ENCODE measurements at regions not wholly inside any gene's neighbourhood (a gene's known extent, or its start where the extent isn't known, plus 50 kb on each side); places are given as distances from the start of the nearest gene placed in this dataset.
"Not testable (repeated sequence)": the region's sequence is repeated elsewhere in the genome, so short reads cannot be mapped to it uniquely, and the experiment has no call there.

DNA sequence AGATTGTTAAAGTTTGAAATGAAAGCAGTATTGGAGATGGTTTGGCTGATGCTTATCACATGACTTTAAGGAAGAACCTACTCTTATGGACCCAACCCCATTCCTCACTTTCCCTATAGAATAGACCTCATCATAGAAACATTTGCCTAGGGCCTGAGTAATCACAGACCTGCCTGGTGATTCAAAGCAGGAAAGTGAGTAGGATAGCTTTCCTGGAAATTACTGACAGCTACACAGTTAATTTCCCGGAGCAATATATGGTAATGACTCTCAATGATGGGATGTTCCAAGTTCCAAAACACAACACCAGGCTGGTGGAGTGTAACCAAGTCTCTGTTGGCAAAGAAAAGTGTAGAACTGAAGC is 233.8 kb downstream of the SIM1 start:
- Histone ChIP-seq H3K4me1 (ENCODE audit: control insufficient read depth, insufficient read depth, low read length) (peaks cover 11% of the 10 kb centered on the region), H3K27me3 (ENCODE audit: control insufficient read depth, insufficient read depth, low read length) (no peaks in the 10 kb centered on the region), H3K36me3 (ENCODE audit: control insufficient read depth, insufficient read depth, low read length) (no peaks in the 10 kb centered on the region), H3K9me3 (replicated peaks; ENCODE audit: control insufficient read depth, low read depth, low read length) (no peaks in the 10 kb centered on the region), H3K4me3 (ENCODE audit: low read length) (no peak overlapping the region), H3K27ac (ENCODE audit: low read length) (peak overlapping the region; percentile 54)
- peak; percentile 13 for DNase-seq
- no CpG with 5 or more reads among the region's 1 CpG for WGBS (ENCODE audit: insufficient coverage)

DNA sequence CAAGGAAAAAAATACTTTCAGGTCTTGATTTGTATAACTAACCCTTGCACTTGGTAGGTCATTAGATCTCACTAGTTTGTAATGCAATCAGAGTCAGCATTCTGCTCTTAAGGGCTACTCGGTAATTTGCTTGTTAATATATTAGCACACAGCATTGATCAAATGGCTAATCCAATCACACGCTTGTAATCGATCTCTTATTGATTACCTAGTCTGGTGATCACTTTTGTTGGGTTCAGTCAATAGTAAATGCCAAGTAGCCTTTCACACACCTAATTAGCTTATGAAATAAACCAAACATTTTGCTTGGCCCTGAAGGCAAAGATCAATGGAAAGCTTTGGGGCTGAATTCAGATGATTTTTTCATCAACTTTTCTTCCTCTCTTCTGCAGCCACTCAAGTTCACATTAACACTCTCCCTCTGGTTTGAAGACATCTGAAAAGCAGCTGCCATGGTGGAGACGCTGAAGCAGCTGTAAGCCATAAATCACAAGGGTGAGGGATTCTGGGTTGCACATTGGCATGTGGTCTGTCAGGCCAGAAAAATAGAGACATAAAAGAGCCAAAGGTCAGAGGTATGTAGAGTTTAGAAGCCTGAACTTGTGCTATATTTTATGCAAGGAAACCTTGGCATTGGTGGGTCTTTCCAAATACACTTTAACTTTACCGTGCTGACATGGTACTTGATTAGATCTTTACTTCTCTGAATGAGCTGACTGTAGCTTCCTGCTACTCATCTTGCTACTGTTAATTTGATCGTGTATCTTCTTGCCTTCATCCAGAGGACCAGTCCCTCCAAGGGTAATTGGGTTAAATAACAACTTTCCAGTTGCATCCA is 234.4 kb downstream of the SIM1 start:
- Histone ChIP-seq H3K27me3 (ENCODE audit: control insufficient read depth, insufficient read depth, low read length) (no peaks in the 10 kb centered on the region), H3K36me3 (ENCODE audit: control insufficient read depth, insufficient read depth, low read length) (no peaks in the 10 kb centered on the region), H3K4me3 (ENCODE audit: low read length) (no peak overlapping the region), H3K27ac (ENCODE audit: low read length) (peak overlapping the region; percentile 54), H3K4me1 (ENCODE audit: control insufficient read depth, insufficient read depth, low read length) (peaks cover 11% of the 10 kb centered on the region), H3K9me3 (replicated peaks; ENCODE audit: control insufficient read depth, low read depth, low read length) (no peaks in the 10 kb centered on the region)
- peak; percentile 74 for DNase-seq
- WGBS (ENCODE audit: insufficient coverage) = 33% methylated on average over 1 of the region's 6 CpGs

DNA sequence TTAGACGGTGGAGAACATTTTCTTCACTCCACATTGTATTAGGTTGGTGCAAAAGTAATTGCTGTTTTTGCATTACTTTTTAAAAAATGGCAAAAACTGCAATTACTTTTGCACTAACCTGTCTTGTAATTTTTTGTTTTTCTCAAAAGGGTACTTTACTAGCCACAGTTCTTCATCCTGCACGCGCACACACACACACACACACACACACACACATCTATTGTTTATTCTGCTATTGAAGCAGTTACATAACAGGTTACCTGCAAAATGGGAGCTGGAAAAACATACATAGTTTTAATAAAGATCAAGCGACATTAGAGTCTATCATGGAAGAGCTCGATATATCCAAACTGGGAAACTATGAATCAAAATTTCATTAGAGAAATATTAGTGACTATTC is 235.2 kb downstream of the SIM1 start:
- no peaks in the 10 kb centered on the region for H3K36me3 ChIP-seq (ENCODE audit: control insufficient read depth, insufficient read depth, low read length)
- H3K9me3 ChIP-seq (replicated peaks; ENCODE audit: control insufficient read depth, low read depth, low read length) = no peaks in the 10 kb centered on the region
- no peaks in the 10 kb centered on the region for H3K27me3 ChIP-seq (ENCODE audit: control insufficient read depth, insufficient read depth, low read length)
- peak overlapping the region; percentile 52 for H3K27ac ChIP-seq (ENCODE audit: low read length)
- H3K4me3 ChIP-seq (ENCODE audit: low read length) = no peak overlapping the region
- DNase-seq = no peak
- WGBS (ENCODE audit: insufficient coverage) = no CpG with 5 or more reads among the region's 5 CpGs
- H3K4me1 ChIP-seq (ENCODE audit: control insufficient read depth, insufficient read depth, low read length) = peaks cover 11% of the 10 kb centered on the region

DNA sequence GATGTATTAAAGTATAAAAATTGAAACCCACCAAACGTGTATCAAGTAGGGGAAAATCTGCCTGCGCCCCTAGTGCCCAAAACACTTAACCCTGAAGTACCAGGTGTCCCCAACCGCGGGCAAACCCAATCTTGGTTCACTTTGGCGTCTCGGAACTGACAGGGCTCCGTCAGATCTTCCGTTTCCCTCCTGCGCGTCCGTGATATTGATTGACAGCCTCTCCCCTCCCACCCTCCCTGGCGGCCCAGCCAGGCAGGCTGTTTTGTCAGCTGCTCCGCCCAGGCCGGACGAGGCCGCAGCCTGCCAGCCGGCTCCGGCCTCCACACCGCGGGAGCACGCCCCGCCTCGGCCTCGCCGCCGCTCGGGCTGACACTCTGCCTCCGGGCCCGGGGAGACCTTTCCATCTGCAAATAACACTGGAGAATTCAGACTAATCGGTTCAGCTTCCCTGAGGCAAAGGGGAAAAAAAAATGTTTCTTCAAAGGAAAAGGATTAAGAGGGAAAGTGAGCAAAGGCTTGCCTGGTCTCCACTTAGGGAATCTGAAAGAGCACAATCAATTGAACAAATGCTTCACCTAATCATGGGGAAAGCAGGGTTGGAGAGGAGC is 234.9 kb upstream of the MCHR2 start:
- DNase-seq = peak; percentile 82
- WGBS (ENCODE audit: insufficient coverage) = 0% methylated on average over 28 of the region's 30 CpGs

DNA sequence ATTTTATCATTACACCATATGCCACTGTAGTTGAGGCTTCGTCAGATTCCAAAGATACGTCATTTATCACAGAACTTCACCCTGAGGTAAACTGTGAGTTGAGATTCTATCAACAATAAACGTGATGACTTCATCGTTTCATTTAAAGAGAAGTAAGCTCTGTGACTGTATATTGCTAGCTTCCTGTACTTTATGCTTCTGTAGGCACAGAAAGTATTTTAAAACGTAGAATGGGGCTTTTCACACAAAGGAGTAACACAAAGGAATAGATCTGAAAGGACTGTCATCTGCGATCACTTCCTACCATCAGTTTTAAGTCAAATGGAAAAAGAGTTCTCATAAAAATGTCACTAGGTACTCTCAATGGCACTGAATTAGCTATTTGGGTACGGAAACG is 234.4 kb upstream of the MCHR2 start:
- DNase-seq = peak; percentile 5
- peak overlapping the region; percentile 53 for H3K4me3 ChIP-seq (ENCODE audit: low read length)
- H3K27ac ChIP-seq (ENCODE audit: low read length) = peak overlapping the region; percentile 60
- no CpG with 5 or more reads among the region's 8 CpGs for WGBS (ENCODE audit: insufficient coverage)
- no peaks in the 10 kb centered on the region for H3K9me3 ChIP-seq (replicated peaks; ENCODE audit: control insufficient read depth, low read depth, low read length)
- no peaks in the 10 kb centered on the region for H3K27me3 ChIP-seq (ENCODE audit: control insufficient read depth, insufficient read depth, low read length)
- peaks cover 11% of the 10 kb centered on the region for H3K4me1 ChIP-seq (ENCODE audit: control insufficient read depth, insufficient read depth, low read length)
- no peaks in the 10 kb centered on the region for H3K36me3 ChIP-seq (ENCODE audit: control insufficient read depth, insufficient read depth, low read length)

More for the DNA sequence above, 234.9 kb upstream of the MCHR2 start:
- H3K36me3 ChIP-seq (ENCODE audit: control insufficient read depth, insufficient read depth, low read length) = no peaks in the 10 kb centered on the region
- no peaks in the 10 kb centered on the region for H3K9me3 ChIP-seq (replicated peaks; ENCODE audit: control insufficient read depth, low read depth, low read length)
- no peaks in the 10 kb centered on the region for H3K27me3 ChIP-seq (ENCODE audit: control insufficient read depth, insufficient read depth, low read length)
- H3K4me3 ChIP-seq (ENCODE audit: low read length) = peak overlapping the region; percentile 53
- H3K4me1 ChIP-seq (ENCODE audit: control insufficient read depth, insufficient read depth, low read length) = peaks cover 11% of the 10 kb centered on the region
- H3K27ac ChIP-seq (ENCODE audit: low read length) = peak overlapping the region; percentile 60

DNA sequence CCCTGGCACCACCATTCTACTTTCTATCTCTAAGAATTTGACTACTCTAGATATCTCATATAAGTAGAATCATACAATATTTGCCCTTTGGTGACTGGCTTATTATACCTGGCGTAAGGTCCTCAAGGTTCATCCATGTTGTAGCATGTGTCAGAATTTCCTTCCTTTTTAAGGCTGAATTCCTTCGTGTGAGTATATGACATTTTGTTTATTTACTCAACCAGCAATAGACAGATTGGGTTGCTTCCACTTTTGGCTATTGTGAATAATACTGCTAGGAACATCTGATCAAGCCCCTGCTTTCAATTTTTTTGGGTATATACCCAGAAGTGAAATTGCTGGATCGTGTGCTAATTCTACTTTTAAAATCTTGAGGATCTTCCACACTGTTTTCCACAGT is 232.8 kb upstream of the MCHR2 start:
- DNase-seq = no peak
- Histone ChIP-seq H3K4me3 (ENCODE audit: low read length) (no peak overlapping the region), H3K9me3 (replicated peaks; ENCODE audit: control insufficient read depth, low read depth, low read length) (no peaks in the 10 kb centered on the region), H3K27ac (ENCODE audit: low read length) (no peak overlapping the region), H3K36me3 (ENCODE audit: control insufficient read depth, insufficient read depth, low read length) (no peaks in the 10 kb centered on the region), H3K27me3 (ENCODE audit: control insufficient read depth, insufficient read depth, low read length) (no peaks in the 10 kb centered on the region), H3K4me1 (ENCODE audit: control insufficient read depth, insufficient read depth, low read length) (peaks cover 11% of the 10 kb centered on the region)
- no CpG with 5 or more reads among the region's 3 CpGs for WGBS (ENCODE audit: insufficient coverage)

DNA sequence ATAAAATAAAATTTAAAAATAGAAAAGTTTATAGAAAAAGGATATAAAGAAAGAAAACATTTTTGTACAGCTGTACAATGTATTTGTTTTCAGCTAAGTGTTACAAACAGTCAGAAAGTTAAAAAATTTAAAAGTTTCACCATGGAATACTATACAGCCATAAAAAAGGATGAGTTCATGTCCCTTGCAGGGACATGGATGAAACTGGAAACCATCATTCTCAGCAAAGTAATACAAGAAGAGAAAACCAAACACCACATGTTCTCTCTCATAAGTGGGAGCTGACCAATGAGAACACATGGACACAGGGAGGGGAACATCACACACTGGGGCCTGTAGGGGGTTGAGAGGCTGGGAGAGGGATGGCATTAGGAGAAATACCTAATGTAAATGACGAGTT is 229.9 kb upstream of the MCHR2 start:
- not testable (repeated sequence) for H3K9me3 ChIP-seq (replicated peaks; ENCODE audit: control insufficient read depth, low read depth, low read length); H3K4me3 ChIP-seq (ENCODE audit: low read length); H3K4me1 ChIP-seq (ENCODE audit: control insufficient read depth, insufficient read depth, low read length); H3K27me3 ChIP-seq (ENCODE audit: control insufficient read depth, insufficient read depth, low read length); H3K36me3 ChIP-seq (ENCODE audit: control insufficient read depth, insufficient read depth, low read length); DNase-seq; H3K27ac ChIP-seq (ENCODE audit: low read length)
- no CpG with 5 or more reads among the region's 1 CpG for WGBS (ENCODE audit: insufficient coverage)

DNA sequence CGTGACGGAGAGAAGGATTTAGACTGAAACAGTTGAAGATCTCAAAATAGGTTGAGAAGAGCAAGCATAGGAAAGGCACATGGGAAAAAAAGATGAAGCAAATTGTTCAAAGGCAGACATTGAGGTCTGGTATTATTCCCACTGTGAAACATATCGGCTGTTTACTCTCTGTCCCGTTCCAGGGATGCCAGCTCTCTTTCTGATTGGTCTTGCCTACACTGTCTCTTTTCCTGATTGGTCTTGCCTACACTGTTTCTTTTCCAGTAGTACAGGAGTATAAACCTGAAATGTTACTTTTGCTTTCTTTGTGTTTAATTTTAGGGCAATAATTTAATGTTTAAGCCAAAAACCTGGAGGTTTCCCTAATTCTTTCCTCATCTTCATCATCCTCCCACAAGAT is 226.5 kb upstream of the MCHR2 start:
- no peaks in the 10 kb centered on the region for H3K4me1 ChIP-seq (ENCODE audit: control insufficient read depth, insufficient read depth, low read length)
- H3K36me3 ChIP-seq (ENCODE audit: control insufficient read depth, insufficient read depth, low read length) = no peaks in the 10 kb centered on the region
- no peaks in the 10 kb centered on the region for H3K9me3 ChIP-seq (replicated peaks; ENCODE audit: control insufficient read depth, low read depth, low read length)
- no peaks in the 10 kb centered on the region for H3K27me3 ChIP-seq (ENCODE audit: control insufficient read depth, insufficient read depth, low read length)
- H3K4me3 ChIP-seq (ENCODE audit: low read length) = no peak overlapping the region
- 81% methylated on average over 2 of the region's 4 CpGs for WGBS (ENCODE audit: insufficient coverage)
- no peak for DNase-seq
- no peak overlapping the region for H3K27ac ChIP-seq (ENCODE audit: low read length)

DNA sequence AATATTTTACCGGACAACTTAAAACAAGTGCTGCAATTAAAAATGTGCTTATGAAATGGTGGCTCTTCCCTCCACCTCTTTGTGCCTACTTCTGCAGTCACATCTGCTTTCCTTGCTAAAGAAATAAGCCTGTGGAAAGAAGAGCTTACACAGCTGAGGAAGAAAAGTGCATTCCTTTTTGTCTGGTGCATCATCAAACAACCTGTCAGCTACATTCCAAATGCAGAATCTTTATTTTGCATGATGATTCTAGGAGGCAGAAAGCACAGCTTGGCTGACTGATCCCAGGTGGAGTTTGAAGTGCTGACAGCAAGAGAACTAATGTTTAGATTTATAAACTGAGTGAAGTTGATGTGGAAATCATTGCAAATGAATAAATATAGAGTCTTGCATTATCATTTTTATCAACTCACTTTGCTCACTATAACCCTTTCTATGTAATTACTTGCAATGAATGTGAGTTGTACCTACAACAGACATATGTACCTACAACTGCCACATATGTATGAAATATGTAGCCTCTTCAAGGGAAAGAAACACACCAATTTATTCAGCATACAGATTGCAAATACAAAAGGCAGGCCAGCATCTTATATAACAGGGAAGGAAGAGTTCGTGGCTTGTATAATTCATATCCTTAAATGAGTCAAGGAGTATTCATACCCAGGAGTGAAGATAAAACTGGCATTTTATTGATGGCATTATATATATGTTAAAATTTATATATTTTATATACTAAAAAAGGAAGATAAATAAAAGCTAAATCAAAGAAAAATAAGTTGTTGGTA is 223.4 kb upstream of the MCHR2 start:
- H3K4me1 ChIP-seq (ENCODE audit: control insufficient read depth, insufficient read depth, low read length) = no peaks in the 10 kb centered on the region
- no peaks in the 10 kb centered on the region for H3K36me3 ChIP-seq (ENCODE audit: control insufficient read depth, insufficient read depth, low read length)
- H3K27me3 ChIP-seq (ENCODE audit: control insufficient read depth, insufficient read depth, low read length) = no peaks in the 10 kb centered on the region
- H3K27ac ChIP-seq (ENCODE audit: low read length) = no peak overlapping the region
- H3K4me3 ChIP-seq (ENCODE audit: low read length) = no peak overlapping the region
- H3K9me3 ChIP-seq (replicated peaks; ENCODE audit: control insufficient read depth, low read depth, low read length) = no peaks in the 10 kb centered on the region
- WGBS (ENCODE audit: insufficient coverage) = no CpG with 5 or more reads among the region's 2 CpGs
- DNase-seq = no peak

DNA sequence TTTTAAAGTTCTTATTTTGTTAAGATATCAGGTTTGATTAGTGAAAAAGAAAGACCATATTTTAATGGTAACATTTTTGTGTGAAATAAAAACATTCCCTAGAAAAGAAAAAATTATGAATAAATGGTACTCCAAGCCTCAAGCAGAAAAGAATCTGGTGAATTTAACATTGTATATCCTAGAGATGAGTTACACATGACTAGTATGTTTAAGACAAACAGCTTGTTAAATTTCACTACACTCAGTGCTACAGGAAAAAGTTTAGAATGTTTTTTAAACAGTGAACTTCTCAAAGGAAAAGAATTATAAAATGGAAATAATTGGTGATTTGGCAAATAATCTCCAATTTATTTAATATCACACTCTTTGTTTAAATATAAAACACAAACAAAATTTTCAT is 222.7 kb upstream of the MCHR2 start:
- no peaks in the 10 kb centered on the region for H3K4me1 ChIP-seq (ENCODE audit: control insufficient read depth, insufficient read depth, low read length)
- H3K36me3 ChIP-seq (ENCODE audit: control insufficient read depth, insufficient read depth, low read length) = no peaks in the 10 kb centered on the region
- no peaks in the 10 kb centered on the region for H3K27me3 ChIP-seq (ENCODE audit: control insufficient read depth, insufficient read depth, low read length)
- H3K4me3 ChIP-seq (ENCODE audit: low read length) = no peak overlapping the region
- no peak overlapping the region for H3K27ac ChIP-seq (ENCODE audit: low read length)
- no peak for DNase-seq
- H3K9me3 ChIP-seq (replicated peaks; ENCODE audit: control insufficient read depth, low read depth, low read length) = no peaks in the 10 kb centered on the region

All from muscle of leg (tissue), 3 donors.